ENCODE measurements at regions not wholly inside any gene's neighbourhood (a gene's known extent, or its start where the extent isn't known, plus 50 kb on each side); places are given as distances from the start of the nearest gene placed in this dataset.

- DNase-seq (ENCODE audit: low spot score), result no peak
- TF ChIP-seq, protein P1, sequence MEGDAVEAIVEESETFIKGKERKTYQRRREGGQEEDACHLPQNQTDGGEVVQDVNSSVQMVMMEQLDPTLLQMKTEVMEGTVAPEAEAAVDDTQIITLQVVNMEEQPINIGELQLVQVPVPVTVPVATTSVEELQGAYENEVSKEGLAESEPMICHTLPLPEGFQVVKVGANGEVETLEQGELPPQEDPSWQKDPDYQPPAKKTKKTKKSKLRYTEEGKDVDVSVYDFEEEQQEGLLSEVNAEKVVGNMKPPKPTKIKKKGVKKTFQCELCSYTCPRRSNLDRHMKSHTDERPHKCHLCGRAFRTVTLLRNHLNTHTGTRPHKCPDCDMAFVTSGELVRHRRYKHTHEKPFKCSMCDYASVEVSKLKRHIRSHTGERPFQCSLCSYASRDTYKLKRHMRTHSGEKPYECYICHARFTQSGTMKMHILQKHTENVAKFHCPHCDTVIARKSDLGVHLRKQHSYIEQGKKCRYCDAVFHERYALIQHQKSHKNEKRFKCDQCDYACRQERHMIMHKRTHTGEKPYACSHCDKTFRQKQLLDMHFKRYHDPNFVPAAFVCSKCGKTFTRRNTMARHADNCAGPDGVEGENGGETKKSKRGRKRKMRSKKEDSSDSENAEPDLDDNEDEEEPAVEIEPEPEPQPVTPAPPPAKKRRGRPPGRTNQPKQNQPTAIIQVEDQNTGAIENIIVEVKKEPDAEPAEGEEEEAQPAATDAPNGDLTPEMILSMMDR (IDR thresholded peaks at IDR 0.05; ENCODE audit: extremely low read depth, missing control alignments), result no peak
Measured at GRCh38 chr5:56345352-56345751, 112.2 kb upstream of the ANKRD55 start.

DNA sequence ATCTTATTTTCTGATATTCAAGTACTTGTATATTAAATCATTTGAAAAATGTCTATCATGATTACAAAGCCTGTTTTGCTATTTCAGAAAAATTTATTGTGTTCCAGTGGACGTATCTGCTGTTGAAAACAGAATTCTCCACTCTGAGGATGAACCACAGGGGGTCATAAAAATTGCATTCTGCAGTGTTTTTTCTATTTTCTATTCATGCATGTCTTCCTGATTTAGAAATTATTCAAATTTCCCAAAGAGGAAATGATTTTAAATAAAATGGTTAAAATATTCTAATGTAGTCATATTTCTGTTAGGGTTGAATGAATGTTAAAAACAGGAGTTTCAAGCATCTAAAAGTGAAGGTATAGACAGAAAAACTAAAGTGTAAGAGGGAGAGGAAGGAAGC is 111.5 kb upstream of the ANKRD55 start:
- DNase-seq (ENCODE audit: low spot score), result no peak
- TF ChIP-seq, protein P1 (IDR thresholded peaks at IDR 0.05; ENCODE audit: extremely low read depth, missing control alignments), result no peak

GRCh38 chr5:56343988-56344387 is 110.9 kb upstream of the ANKRD55 start:
- TF ChIP-seq, protein P1 (IDR thresholded peaks at IDR 0.05; ENCODE audit: extremely low read depth, missing control alignments), result no peak

DNA sequence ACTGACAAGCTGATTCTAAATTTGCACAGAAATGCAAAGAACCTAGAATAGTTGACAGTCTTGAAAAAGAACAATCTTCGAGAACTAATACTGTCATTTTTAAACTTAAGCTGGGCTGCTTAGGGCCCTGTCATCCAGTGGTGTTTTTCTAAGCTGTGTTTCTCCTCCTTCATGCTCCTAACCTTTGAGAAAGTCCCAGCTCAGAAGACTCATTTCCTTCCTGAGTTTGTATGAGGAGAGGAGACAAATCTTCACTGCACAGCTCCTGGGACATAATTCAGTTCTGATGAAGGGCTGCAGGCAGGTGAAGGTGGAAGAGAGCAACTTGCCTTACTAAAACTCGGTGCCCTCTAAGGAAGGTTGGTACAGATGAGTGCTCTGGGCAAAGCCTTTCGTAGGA is 109.5 kb upstream of the ANKRD55 start:
- DNase-seq (ENCODE audit: low spot score), result no peak
- TF ChIP-seq, protein P1 (IDR thresholded peaks at IDR 0.05; ENCODE audit: extremely low read depth, missing control alignments), result no peak

More at GRCh38 chr5:56343988-56344387, 110.9 kb upstream of the ANKRD55 start:
- no peak for DNase-seq (ENCODE audit: low spot score)

DNA sequence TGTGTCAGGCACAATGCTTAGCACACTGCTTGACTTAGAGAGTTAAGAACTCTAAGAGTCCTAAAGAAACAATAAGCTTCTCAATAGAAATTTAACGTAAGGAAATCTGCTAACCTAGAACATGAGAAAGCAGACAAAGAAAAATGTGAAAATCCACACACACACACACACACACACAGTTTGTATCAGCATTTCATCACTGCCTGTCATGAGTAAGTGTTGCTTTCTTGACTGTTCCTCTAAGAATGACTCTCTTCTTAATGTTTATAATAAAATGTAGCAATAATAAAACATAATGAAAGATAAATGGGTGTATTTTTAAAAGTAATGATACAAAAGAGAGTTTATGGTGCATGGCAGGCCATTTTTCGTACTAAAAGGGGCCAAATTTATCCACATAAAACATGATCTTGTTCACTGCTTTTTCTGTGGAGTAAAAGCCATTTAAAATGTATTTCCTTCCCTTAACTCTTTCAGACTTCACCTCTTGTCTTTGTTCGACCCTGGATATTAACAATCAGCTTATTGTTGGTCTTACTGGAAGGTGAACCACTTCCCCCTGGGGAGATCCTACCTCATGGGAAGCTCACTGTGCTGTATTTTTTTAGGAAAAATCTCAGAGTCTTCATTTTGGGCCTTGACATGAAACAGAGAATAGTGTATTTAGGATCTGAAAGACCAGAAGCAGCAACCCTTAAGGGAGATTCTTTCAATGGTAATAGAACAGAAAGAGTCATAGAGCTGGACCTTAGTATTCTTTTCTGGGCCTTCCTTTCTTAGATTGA is 107.3 kb upstream of the ANKRD55 start:
- TF ChIP-seq, protein P1 (IDR thresholded peaks at IDR 0.05; ENCODE audit: extremely low read depth, missing control alignments), result no peak
- no peak for DNase-seq (ENCODE audit: low spot score)

DNA sequence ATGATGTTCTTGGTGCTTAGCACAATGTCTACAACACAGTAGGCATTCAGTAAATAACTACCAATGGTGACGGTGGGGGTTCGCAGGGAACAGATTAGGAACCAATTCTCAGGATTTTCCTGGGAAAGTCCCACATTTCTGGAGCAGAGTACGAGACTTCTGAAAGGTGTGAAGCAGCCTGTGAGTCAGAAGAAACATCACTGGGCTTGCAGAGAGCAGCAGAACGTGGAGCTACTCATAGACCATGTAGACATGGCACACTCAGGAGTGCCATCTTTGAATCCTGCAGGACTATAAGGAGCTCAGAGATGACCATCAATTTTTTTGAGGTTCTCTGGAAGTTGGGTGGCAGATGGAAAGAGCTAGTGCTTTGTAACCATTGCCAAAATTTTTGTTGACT is 106.6 kb upstream of the ANKRD55 start:
- DNase-seq (ENCODE audit: low spot score), result no peak
- TF ChIP-seq, protein P1 (IDR thresholded peaks at IDR 0.05; ENCODE audit: extremely low read depth, missing control alignments), result no peak

DNA sequence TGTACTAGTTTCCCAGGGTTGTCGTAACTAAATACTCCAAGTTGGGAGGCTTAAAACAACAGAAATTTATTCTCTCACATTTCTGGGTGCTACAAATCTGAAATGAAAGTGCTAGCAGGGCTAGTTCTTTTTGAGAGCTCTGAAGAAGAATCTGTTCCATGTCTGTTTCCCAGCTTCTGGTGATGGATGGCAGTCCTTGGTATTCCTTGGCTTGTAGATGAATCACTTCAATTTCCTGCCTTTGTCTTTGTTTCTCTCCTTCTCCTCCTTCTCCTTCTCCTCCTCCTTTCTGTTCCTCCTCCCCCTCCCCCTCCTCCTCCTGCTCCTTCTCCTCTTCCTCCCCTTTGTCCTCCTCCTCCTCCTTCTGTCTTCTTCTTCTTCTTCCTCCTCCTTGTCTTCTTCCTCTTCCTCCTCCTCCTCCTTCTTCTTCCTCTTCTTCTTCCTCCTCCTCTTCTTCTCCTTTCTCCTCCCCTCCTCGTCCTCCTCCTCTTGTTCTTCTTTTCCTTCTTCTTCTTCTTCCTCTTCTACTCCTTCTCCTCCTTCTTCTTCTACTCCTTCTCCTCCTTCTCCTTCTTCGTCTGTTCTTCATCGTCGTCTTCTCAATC is 104.7 kb upstream of the ANKRD55 start:
- no peak for DNase-seq (ENCODE audit: low spot score)
- TF ChIP-seq, protein P1 (IDR thresholded peaks at IDR 0.05; ENCODE audit: extremely low read depth, missing control alignments), result no peak

All from GM20000 (cell line).